Fibroblast of skin of left quadriceps (primary cell): ENCODE measurements at regions not wholly inside any gene's neighbourhood (a gene's known extent, or its start where the extent isn't known, plus 50 kb on each side); places are given as distances from the start of the nearest gene placed in this dataset.
"Not testable (repeated sequence)": the region's sequence is repeated elsewhere in the genome, so short reads cannot be mapped to it uniquely, and the experiment has no call there.

Experiments used
- DNase-seq, 2 experiments: peaks; one replicate each; pipeline ENCODE4 v3.0.0-alpha.2; 2013; ENCODE audit warnings: low read depth in 2 of 2

DNA sequence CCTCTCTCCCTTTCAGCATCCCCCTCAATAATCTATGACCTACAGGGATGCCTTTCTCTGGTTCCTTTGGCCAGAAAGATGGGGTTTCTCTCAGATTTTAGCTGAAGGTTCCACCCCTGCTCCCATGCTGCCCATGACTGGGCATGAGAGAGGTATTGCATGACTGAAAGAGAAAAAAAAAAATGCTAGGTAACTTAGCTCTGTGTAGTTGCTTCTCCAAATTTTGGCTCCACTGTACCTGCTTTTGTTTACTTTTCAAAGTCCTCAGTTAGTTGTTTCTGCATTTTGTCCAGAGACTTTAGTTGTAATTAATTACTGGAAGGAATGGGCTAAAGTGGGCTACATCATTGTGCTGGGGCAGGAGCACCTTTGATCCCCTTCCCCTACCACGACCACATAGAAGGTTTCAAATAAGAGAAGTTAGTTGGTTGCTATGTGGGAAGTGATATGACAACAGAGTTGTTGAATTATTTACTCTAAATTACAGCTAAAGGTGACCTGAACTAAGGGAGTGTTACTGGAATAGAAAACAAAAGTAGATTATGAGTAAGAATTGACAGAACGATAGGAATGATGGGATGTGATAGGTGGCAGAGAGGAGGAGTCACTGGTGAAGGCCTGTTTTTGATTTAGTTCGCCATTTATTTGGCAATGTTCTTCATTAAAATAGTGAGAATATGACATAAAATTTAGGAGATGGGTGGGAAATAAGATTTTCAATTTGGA, 605.4 kb upstream of the NR2F2 start:
- DNase-seq: no peak

DNA sequence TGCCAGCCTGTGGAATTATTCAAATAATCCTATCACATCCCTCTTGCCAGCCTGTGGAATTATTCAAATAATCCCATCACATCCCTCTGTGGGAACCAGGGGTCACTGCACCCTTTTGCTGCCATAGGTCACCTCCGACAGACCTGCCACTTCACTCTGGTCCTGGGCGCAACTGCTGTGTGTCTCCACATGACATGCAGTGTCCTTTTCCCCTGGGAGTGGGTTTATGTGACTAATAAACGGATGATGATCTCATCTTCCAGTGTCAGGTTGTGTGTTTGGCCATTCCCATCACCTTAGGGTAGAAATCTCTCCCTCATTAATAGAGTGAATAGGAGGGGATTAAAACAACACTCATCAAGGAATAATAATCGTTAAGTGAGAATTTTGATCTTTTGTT, 603.6 kb upstream of the NR2F2 start:
- no peak for DNase-seq

DNA sequence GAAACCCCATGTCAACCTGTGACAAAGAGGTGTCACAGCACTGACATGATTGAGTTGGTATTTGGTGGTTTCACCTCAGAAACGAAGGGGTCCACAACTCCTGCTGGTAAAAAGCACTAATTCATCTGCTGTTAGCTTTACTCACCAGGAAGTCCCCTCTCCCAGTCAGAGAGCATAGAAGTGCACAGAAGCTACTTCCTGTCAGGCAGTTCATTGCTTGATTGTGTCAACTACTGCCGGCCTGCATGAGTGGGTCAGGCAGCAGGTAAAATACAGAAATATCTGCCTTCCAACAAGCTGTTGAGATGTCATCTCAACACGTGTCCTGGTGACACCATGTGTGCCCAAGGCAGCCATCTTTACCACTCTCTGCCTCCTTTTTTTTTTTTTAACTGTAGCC, 596.6 kb upstream of the NR2F2 start:
- DNase-seq: no peak

DNA sequence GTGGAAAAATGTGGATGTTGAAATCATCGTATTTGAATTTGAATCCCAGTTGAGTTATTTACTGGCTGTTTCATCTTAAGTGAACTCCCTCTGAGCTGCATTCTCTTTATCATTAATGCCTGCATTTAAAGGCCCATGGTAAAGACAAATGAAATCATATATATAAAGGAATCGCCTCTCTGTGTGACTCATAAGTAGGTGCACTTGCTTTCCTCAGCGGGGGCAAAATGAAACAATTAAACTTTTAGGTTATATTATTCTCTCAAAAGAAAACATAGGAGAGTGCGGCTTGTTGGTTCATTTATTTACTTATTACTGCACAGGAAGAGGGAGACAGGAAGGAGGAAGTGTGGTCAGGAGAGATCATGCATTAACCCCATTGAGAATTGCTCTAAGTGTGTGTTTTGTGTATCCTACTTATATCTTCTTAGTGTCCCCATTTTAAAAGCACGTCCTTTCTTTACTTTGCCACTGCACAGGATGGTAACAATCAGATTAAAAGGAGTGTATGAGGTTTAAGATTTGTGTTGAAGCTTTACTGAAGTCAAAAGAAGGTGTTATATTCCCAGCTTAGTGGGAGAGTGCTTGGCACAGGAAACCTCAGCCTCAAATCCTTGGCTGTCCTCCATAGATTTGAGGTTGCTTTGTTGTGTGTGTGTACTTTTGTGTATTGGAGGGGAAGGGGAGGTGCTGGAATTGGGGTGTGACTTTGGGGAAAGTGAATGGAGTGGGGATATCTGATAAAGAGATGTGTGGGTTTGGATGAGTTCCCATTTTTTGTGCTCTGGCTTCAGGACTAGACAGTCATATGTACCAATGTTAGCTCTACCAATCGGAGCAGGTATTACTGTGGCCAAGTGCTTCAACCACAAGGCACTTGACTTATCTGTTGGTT, 595.8 kb upstream of the NR2F2 start:
- DNase-seq: no peak

DNA sequence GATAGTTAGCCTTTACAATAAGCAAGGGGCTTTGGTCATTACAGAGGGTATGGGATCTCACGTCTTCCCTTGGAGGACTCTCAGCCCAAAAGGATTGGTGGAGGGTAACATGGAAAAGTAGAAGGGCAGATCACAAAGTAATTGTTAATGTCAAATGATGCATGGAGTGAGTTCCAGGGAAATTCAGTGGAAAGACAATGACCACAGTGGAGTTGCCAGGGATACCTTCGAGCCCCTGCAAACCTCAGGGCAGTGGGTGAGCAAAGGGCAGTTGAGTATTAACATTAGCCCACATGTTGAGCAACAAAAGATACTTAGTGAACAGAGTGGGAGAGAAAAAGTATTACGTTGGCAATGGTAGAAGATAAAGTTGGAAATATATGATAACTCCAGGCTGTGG, 593.4 kb upstream of the NR2F2 start:
- DNase-seq: no peak

DNA sequence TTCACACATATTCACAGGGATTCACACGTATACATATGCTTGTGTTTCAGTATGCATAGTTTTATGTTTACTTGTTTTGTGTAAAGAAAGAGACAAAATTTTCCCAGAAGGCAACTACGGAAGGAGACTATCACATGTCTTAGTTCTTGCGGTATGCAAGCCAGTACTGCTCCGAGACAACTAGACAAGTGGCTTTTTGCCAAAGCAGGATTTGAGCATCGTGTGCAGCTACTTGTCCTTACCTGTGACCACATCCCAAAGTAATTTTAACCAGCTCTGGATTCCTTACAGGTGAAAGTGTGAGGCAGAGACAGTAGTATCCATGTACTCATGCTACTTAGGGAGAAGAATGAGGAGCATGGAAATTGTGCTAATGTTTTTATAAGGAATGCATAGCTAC, 591.4 kb upstream of the NR2F2 start:
- no peak for DNase-seq

DNA sequence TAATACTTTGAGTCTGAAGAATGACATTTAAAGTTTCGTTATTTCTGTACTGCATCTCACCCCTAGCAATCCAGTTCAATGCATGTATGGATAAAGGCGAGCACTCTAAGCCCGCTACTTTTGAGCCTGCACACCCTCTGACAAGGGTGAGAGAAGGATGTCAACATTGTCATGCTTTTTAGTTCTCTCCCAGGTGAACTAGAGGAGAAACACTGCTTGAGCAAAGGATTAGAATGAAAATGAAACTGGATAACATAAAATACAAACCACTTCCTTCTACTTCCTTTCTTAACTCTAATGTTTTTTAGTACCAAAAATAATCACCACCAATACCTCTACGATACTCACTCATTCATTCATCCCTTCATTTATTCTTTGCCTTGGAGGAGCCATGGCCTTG, 588.7 kb upstream of the NR2F2 start:
- no peak for DNase-seq

DNA sequence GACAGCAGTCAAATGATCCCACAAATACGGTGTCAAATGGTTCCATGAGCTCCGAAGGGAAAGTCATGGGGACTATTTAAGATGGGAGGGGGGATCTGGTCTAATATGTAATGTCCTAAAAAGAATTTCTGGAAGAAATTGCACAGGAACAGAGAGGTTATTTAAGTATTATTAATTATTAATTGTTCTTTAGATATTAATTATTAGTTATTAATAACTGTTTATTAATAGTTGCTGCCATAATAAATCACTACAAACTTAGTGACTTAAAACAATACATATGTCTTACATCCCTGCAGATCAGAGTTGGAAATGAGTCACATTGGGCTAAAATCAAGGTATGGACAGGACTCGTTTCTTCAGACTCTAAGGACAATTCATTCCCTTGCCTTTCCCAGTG, 588.2 kb upstream of the NR2F2 start:
- DNase-seq: no peak

DNA sequence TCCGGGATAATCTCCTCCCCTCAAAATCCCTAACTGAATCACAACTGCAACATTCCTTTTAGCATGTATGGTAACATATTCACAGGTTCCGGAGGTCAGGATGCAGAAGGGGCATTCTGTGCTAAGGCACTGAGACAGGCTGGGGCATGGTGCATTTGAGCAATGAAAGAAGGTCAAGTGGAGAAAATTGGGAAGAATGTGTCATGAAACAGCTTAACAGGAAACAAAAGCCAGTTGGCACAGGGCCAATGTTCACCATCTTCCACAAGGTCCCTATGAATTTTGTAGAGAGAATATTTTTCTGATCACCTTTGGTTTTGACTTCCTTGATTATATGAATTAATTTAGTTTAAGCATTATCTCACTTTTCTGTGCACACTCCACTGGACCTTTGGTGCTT, 587.7 kb upstream of the NR2F2 start:
- no peak for DNase-seq

DNA sequence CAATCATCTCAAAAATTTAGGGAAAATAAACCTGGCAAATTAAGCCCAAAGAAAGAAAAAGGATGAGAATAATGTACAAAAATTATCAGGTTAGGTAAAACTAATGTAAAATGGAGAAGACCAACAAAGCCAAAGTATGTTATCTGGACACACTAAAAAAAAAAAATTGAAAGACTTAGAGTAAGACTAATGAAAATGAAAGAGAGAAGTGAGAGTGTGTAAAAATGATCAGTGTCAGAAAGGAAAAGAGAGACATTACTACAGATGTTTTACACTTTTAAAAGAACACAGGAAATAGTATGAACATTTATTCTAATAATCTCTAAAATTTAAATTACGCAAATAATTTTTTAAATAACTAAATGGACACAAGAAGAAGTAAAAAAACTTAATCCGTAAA, 573.3 kb upstream of the NR2F2 start:
- DNase-seq: no peak

DNA sequence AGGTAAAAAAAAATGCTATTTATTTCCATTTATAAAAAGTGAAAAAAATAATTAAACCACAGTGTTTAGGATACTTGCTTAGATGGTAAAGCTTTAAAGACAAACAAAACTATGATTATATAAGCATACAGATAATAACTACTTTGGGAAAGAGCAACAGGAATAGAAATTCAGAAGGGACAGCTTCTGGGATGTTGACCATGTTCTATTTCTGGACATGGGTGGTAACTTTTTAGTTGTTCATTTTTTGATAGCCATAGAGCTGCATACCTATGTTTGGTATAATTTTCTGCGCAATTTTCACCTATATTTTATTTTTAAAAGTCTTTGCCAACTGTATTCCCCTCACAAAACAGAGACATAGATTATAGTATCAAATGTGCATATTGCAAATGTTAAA, 572.0 kb upstream of the NR2F2 start:
- DNase-seq: no peak

DNA sequence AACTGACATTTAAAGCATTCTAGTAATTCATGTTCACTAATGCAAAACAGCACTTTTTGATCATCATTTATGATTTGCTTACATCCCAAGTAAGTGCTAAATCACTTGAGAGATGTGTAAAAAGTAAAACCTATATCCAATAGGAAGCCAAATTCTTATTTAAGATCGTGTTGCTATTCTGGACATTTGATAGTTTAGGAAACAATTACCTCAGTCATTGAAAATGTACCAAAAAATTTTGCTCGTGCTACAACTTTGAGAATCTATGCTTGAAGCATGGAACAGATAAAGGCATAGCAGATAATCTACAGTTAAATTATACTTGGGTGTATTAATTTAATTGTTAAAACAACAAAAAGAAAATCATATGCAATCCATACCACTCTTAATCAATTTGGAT, 571.6 kb upstream of the NR2F2 start:
- DNase-seq: no peak

DNA sequence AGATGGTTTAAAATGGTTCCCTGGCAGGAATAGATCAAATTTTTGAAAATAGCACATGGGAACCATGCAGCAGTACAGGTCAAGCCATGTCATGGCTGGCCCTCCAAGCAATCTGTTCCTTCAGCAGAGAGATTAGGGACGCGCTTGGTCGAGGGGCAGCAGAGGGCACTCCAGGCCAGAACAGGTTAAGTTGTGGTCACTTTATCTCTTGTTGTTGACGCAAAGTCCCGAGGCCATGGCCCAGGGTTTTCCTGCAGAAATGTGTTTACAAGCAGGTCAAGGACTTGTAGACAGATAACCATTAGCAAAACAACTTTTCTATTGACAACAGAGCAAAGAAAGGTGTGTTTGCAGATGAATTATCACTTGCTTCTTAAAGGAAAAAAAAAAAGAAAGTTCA, 570.0 kb upstream of the NR2F2 start:
- DNase-seq: no peak

DNA sequence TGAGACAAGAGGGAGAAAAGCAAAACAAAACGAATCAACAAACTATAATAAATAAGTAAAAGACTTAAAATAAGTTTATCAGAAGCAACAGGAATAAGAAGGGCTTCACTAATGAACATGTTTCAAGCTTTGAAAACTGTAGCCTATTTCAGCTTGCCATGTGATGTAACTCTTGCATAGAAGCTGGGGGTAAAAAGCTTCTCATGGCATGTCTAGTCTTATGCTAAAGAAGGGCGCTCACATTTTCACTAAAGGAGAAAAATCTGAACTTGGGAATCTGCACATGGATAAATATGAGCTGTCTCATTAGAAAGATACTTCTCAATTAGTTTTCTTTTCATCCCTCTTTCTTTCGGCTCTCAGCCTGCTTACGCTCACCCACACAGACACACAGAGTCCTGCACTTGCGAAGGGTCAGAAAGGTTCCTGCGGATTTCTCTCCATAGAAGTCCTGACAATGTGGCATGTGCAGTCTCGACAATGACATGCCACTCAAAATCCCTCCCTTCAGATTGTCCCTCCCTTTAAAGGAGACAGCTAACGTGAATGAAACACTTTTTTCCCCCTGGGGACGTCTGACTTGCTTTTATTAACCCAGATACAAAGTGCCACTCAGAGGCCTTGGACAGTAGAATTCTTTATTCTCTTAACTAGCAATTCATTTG, 568.9 kb upstream of the NR2F2 start:
- no peak for DNase-seq

DNA sequence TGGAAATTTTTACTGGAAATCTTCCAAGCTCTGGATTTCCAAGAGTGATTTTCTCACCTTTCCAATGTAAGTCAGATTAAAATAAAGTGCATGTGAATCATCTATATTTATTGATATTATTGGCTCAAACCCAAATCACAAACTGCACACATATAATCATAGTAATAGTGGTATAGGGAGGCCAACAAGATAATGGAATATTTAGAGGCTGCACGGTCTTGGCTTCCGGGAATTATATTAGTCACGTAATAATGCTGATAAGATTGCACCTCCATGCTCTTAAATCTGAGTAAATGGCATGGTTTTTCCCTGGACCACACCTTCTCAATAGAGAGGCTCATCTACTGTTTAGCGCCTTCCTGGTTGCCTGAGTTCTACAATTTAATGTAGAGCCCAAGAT, 567.1 kb upstream of the NR2F2 start:
- no peak for DNase-seq

DNA sequence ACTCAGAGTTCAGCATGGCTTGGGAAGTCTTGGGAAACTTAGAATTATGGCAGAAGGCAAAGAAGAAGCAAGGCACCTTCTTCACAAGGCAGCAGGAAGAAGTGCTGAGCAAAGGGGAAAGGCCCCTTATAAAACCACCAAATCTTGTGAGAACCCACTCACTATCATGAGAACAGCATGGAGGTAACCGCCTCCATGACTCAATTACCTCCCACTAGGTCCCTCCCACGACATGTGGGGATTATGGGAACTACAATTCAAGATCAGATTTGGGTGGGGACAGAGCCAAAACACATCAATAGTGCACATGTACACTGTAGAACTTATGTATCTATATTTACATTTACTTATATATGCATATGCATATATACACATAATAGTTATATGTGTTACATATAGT, 565.3 kb upstream of the NR2F2 start:
- DNase-seq: no peak

DNA sequence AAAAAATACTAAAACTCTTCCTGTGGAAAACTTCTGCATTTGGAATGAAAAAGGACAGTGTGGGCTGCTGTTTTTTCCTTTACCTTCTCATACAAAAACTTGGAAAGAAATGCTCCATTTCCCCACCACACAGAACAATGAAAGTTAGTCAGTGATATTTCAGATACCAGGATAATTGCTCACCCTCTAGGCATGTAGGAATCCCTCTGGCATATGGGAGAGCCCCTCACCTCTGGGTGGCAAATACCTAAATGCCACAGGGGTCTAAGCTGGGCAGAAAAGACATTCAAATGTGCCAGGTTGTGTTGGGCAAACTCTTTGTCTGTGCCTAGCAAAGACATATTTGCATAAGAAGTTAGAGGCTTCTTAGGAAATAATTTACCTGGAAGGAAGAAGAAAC, 560.3 kb upstream of the NR2F2 start:
- peak in 1 of 2 experiments; percentile 4 for DNase-seq

DNA sequence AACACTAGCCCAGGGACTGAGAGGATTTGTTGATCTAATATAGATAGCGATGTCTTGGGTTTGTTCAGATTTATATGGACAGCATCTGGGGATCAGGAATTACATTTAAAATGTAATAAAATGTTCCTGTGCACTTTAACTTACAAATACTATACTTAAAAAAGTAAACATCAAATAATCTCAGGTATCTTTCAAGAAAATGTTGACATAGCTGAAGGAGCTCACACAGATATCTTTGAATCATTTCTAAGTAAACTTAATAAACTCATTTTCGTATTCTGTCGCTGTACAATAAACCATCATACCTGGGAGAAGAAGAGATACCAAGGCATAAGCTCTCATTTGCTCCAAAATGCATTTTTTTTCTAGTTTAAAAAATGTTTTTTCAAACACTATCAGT, 557.5 kb upstream of the NR2F2 start:
- DNase-seq: no peak

DNA sequence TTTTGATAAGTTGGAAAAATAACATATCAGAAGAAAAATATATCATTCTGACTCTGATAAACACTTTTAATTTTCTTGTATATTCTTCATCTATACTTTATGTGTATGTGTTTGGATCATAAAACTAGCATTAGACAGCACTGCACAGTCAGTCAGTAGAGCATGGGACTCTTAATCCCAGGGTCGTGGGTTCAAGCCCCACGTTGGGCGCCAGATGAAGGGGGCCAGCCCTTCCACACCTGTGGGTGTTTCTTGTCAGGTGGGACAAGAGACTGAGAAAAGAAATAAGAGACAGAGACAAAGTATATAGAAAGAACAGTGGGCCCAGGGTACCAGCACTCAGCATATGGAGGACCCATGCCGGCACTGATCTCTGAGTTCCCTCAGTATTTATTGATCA, 546.0 kb upstream of the NR2F2 start:
- DNase-seq: no peak

DNA sequence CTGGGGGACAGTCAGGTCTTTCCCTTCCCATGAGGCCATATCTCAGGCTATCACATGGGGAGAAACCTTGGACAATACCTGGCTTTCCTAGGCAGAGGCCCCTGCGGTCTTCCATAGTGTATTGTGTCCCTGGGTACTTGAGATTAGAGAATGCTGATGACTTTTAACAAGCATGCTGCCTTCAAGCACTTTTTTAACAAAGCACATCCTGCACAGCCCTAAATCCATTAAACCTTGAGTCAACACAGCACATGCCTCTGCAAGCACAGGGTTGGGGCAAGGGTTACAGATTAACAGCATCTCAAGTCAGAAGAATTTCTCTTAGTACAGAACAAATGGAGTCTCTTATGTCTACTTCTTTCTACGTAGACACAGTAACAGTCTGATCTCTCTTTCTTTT, 545.2 kb upstream of the NR2F2 start:
- not testable (repeated sequence) for DNase-seq

DNA sequence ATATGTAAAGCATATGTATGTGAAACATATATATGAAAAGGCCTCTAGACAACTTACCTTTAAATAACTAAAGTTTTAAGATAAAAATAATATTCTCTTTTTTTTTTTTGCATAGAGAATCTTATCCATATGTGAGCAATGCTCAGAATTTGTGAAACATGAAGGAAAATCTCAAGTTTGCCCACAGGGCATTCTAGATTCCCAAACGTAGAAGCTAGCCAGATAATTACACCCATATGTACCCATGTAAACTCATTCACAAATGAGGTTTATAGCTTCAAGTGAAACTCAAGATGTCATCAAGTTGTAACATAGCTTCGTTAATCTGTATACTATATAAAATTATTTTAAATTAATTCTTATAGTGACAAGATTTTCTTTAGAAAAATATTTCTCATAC, 537.3 kb upstream of the NR2F2 start:
- peak in 1 of 2 experiments; percentile 16 for DNase-seq

DNA sequence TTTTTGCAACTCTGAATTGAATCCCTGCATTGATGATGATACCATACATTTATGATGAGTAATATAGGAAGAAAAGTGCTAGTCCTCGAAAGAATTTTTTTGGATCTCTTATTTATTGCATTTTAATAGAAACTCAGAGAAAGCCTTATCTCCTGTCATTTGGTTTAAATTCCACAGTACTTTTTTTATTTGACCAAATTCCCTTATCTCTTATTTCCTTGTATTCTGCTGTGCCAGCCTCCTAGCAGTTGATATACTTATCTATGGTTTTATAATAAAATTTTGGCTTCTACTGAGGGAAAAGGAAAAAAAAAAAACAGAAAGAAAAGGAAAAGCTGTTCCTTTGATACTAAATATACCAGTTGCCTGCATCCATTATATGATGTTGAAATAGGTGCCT, 535.1 kb upstream of the NR2F2 start:
- DNase-seq: no peak
